ENCODE measurements at regions not wholly inside any gene's neighbourhood (a gene's known extent, or its start where the extent isn't known, plus 50 kb on each side); places are given as distances from the start of the nearest gene placed in this dataset.

GRCh38 chr12:77471801-77472200, 358.9 kb upstream of the NAV3 start:
- TF ChIP-seq CTCF (IDR thresholded peaks at IDR 0.05): no peak
- no peak for TF ChIP-seq POLR2AphosphoS5 (IDR thresholded peaks at IDR 0.05; ENCODE audit: low read depth, low read length)
- no peak for TF ChIP-seq REST (IDR thresholded peaks at IDR 0.05; ENCODE audit: insufficient read depth in 1 of 2, low read depth in 2 of 2, low read length in 1 of 2)

Measured in Panc1 (cell line).